Thyroid gland (tissue), 4 donors: ENCODE measurements at regions not wholly inside any gene's neighbourhood (a gene's known extent, or its start where the extent isn't known, plus 50 kb on each side); places are given as distances from the start of the nearest gene placed in this dataset.

ENCODE experiments used
- CTCF ChIP-seq, 6 experiments: fragments of 200-600 bp in 3 of 6; fragments of 450-650 bp in 3 of 6; sonication (generic) in 3 of 6; IDR thresholded peaks; one replicate each; pipeline ENCODE4 v1.5.1; 2016 to 2019; ENCODE audit warnings: antibody characterized with exemption in 6 of 6, mild to moderate bottlenecking in 2 of 6, inconsistent platforms in 1 of 6, moderate library complexity in 1 of 6
- POLR2A ChIP-seq, 2 donors: fragments of 450-650 bp; IDR thresholded peaks; one replicate each; pipeline ENCODE4 v1.6.1; 2017; ENCODE audit warnings: antibody characterized with exemption in 2 of 2, mild to moderate bottlenecking in 2 of 2, moderate library complexity in 1 of 2

GRCh38 chr4:91846233-91846632 lies 457.5 kb upstream of the GRID2 start:
- TF ChIP-seq CTCF (IDR thresholded peaks at IDR 0.05), result no peak
- no peak for TF ChIP-seq POLR2A (IDR thresholded peaks at IDR 0.05)
